NCI-H1092 treated with DMSO at 0.1 percent for 48 hours (cell line): ENCODE measurements at regions not wholly inside any gene's neighbourhood (a gene's known extent, or its start where the extent isn't known, plus 50 kb on each side); places are given as distances from the start of the nearest gene placed in this dataset.

ENCODE experiments used
- DNase-seq: peaks from one replicate; lab custom pipeline; 2025; lab: John Stamatoyannopoulos, UW

- no peak for DNase-seq
Measured at GRCh38 chr4:144302704-144303536, 162.4 kb upstream of the GYPA start.

- no peak for DNase-seq
Measured at GRCh38 chr4:144304025-144304424, 163.5 kb upstream of the GYPA start.

- no peak for DNase-seq
Measured at GRCh38 chr4:144310535-144310934, 170.0 kb upstream of the GYPA start.

GRCh38 chr4:144313370-144313769 lies 172.9 kb upstream of the GYPA start:
- DNase-seq: no peak

GRCh38 chr4:144316869-144317268 lies 176.4 kb upstream of the GYPA start:
- no peak for DNase-seq

- DNase-seq: no peak
Measured at GRCh38 chr4:144318797-144319196, 178.3 kb upstream of the GYPA start.

- DNase-seq: no peak
Measured at GRCh38 chr4:144336633-144337032, 196.1 kb upstream of the GYPA start.

- DNase-seq: no peak
Measured at GRCh38 chr4:144338148-144338547, 197.6 kb upstream of the GYPA start.

GRCh38 chr4:144338834-144339233 lies 198.3 kb upstream of the GYPA start:
- DNase-seq: no peak

GRCh38 chr4:144340931-144341330 lies 200.4 kb upstream of the GYPA start:
- no peak for DNase-seq

- no peak for DNase-seq
Measured at GRCh38 chr4:144342949-144343760, 202.6 kb upstream of the GYPA start.

- DNase-seq: no peak
Measured at GRCh38 chr4:144347121-144347520, 206.6 kb upstream of the GYPA start.

- no peak for DNase-seq
Measured at GRCh38 chr4:144350706-144351105, 210.2 kb upstream of the GYPA start.

- no peak for DNase-seq
Measured at GRCh38 chr4:144351306-144351705, 210.8 kb upstream of the GYPA start.

GRCh38 chr4:144353292-144353691 lies 212.8 kb upstream of the GYPA start:
- no peak for DNase-seq

- DNase-seq: no peak
Measured at GRCh38 chr4:144355811-144356757, 215.6 kb upstream of the GYPA start.

- DNase-seq: no peak
Measured at GRCh38 chr4:144356941-144357381, 216.4 kb upstream of the GYPA start.

- no peak for DNase-seq
Measured at GRCh38 chr4:144357975-144358374, 217.5 kb upstream of the GYPA start.

GRCh38 chr4:144360146-144360793 lies 219.8 kb upstream of the GYPA start:
- no peak for DNase-seq

GRCh38 chr4:144362366-144362765 lies 221.8 kb upstream of the GYPA start:
- no peak for DNase-seq

- no peak for DNase-seq
Measured at GRCh38 chr4:144363890-144364289, 223.4 kb upstream of the GYPA start.

- DNase-seq: no peak
Measured at GRCh38 chr4:144366425-144366824, 225.9 kb upstream of the GYPA start.
